ENCODE measurements at regions not wholly inside any gene's neighbourhood (a gene's known extent, or its start where the extent isn't known, plus 50 kb on each side); places are given as distances from the start of the nearest gene placed in this dataset.

DNA sequence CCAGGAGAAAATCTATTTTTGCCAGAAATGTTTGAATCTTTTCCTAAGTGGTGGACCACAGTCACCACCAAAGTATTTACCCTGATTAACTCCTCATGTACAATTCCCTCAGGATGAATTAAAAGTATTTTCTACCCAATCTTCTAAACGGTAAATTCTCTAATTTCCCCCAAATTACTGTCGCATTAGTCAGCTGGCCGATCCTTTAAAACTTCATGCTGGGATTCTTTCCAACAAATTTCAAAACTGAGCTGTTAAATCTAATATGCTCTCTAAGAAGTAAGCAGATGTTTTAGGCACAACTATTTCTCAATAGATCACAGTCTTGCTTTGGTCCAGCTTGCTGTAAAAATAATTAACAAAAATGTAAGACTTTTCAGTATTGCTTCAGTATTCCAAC lies 447.2 kb downstream of the FRK start:
- intact Hi-C loops (cut with micrococcal nuclease; ENCODE audit: unreplicated experiment) (no loop called here), in situ Hi-C loops (cut with HindIII; ENCODE audit: low pct_unique_long_range_greater_than_20kb, low sequenced_read_pairs) (no loop called here)
- Histone ChIP-seq H3K9me3 (ENCODE audit: control insufficient read depth, insufficient read depth, low read depth, low read length) (no peaks in the 10 kb centered on the region), H3K27me3 (ENCODE audit: control insufficient read depth, insufficient read depth, low read length) (no peaks in the 10 kb centered on the region), H3K4me1 (ENCODE audit: control insufficient read depth, insufficient read depth, low read length) (no peaks in the 10 kb centered on the region), H3K27ac (ENCODE audit: low read length) (no peak overlapping the region), H3K36me3 (ENCODE audit: control insufficient read depth, insufficient read depth, low read length) (no peaks in the 10 kb centered on the region), H3K4me3 (ENCODE audit: low read depth in 2 of 2, low read length in 2 of 2) (no peak overlapping the region)
- ATAC-seq (no peak), DNase-seq (ENCODE audit: low read depth, low spot score) (no peak)
- ChIA-PET CTCF (no interaction called here), POLR2A (no interaction called here)
- BruUV-seq (replicated peaks): no TSS peak
- TF ChIP-seq, protein P1, sequence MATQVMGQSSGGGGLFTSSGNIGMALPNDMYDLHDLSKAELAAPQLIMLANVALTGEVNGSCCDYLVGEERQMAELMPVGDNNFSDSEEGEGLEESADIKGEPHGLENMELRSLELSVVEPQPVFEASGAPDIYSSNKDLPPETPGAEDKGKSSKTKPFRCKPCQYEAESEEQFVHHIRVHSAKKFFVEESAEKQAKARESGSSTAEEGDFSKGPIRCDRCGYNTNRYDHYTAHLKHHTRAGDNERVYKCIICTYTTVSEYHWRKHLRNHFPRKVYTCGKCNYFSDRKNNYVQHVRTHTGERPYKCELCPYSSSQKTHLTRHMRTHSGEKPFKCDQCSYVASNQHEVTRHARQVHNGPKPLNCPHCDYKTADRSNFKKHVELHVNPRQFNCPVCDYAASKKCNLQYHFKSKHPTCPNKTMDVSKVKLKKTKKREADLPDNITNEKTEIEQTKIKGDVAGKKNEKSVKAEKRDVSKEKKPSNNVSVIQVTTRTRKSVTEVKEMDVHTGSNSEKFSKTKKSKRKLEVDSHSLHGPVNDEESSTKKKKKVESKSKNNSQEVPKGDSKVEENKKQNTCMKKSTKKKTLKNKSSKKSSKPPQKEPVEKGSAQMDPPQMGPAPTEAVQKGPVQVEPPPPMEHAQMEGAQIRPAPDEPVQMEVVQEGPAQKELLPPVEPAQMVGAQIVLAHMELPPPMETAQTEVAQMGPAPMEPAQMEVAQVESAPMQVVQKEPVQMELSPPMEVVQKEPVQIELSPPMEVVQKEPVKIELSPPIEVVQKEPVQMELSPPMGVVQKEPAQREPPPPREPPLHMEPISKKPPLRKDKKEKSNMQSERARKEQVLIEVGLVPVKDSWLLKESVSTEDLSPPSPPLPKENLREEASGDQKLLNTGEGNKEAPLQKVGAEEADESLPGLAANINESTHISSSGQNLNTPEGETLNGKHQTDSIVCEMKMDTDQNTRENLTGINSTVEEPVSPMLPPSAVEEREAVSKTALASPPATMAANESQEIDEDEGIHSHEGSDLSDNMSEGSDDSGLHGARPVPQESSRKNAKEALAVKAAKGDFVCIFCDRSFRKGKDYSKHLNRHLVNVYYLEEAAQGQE (IDR thresholded peaks at IDR 0.05; ENCODE audit: insufficient read depth in 1 of 2, low read depth in 2 of 2, low read length in 1 of 2): no peak
- TF ChIP-seq, protein P2, sequence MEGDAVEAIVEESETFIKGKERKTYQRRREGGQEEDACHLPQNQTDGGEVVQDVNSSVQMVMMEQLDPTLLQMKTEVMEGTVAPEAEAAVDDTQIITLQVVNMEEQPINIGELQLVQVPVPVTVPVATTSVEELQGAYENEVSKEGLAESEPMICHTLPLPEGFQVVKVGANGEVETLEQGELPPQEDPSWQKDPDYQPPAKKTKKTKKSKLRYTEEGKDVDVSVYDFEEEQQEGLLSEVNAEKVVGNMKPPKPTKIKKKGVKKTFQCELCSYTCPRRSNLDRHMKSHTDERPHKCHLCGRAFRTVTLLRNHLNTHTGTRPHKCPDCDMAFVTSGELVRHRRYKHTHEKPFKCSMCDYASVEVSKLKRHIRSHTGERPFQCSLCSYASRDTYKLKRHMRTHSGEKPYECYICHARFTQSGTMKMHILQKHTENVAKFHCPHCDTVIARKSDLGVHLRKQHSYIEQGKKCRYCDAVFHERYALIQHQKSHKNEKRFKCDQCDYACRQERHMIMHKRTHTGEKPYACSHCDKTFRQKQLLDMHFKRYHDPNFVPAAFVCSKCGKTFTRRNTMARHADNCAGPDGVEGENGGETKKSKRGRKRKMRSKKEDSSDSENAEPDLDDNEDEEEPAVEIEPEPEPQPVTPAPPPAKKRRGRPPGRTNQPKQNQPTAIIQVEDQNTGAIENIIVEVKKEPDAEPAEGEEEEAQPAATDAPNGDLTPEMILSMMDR (IDR thresholded peaks at IDR 0.05): no peak
- TF ChIP-seq SIN3A (IDR thresholded peaks at IDR 0.05; ENCODE audit: borderline replicate concordance, insufficient read depth, low read depth, low read length) (no peak), POLR2AphosphoS5 (IDR thresholded peaks at IDR 0.05; ENCODE audit: low read depth, low read length) (no peak), TCF7L2 (IDR thresholded peaks at IDR 0.05; ENCODE audit: low read depth, low read length) (no peak)

DNA sequence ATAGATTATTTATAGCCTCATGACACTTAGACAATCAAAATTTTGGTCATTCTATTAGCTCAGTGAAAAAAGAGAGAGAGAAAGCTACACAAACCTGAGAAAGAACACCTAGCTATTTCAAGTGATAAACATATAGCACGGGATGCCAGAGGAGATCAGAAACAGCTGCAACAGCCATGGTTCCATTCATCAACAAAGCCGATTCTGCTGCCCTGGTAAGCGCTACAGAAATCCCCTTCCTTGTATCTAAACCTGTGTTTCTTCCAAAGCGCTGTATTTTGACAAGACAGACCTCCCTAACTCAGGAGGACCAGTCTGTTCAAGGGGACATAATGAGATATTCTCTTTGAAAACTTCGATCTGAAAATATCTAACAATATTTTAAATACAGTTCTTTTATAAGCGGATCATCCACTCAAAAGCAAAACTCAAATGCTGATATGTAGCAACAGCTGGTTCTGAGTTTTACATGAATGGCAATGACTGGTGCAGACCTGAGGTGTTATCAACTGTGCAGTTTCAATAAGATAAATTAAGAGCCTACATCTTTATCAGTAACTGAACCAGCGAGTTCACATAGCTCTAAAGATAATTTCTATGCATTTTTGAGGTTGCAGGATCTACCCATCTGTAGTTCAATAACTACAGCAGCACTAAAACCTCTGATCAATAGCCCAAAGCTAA lies 447.8 kb downstream of the FRK start:
- no peaks in the 10 kb centered on the region for H3K4me1 ChIP-seq (ENCODE audit: control insufficient read depth, insufficient read depth, low read length)
- H3K4me3 ChIP-seq (ENCODE audit: low read depth in 2 of 2, low read length in 2 of 2): no peak overlapping the region
- no peaks in the 10 kb centered on the region for H3K36me3 ChIP-seq (ENCODE audit: control insufficient read depth, insufficient read depth, low read length)
- intact Hi-C loops (cut with micrococcal nuclease; ENCODE audit: unreplicated experiment): no loop called here
- H3K27me3 ChIP-seq (ENCODE audit: control insufficient read depth, insufficient read depth, low read length): no peaks in the 10 kb centered on the region
- in situ Hi-C loops (cut with HindIII; ENCODE audit: low pct_unique_long_range_greater_than_20kb, low sequenced_read_pairs): no loop called here
- BruUV-seq (replicated peaks): no TSS peak
- H3K27ac ChIP-seq (ENCODE audit: low read length): no peak overlapping the region
- H3K9me3 ChIP-seq (ENCODE audit: control insufficient read depth, insufficient read depth, low read depth, low read length): no peaks in the 10 kb centered on the region
- ChIA-PET POLR2A (no interaction called here), CTCF (no interaction called here)
- TF ChIP-seq, protein P2 (IDR thresholded peaks at IDR 0.05): no peak
- no peak for TF ChIP-seq SIN3A (IDR thresholded peaks at IDR 0.05; ENCODE audit: borderline replicate concordance, insufficient read depth, low read depth, low read length)
- TF ChIP-seq POLR2AphosphoS5 (IDR thresholded peaks at IDR 0.05; ENCODE audit: low read depth, low read length): no peak
- TF ChIP-seq, protein P1 (IDR thresholded peaks at IDR 0.05; ENCODE audit: insufficient read depth in 1 of 2, low read depth in 2 of 2, low read length in 1 of 2): no peak
- no peak for TF ChIP-seq TCF7L2 (IDR thresholded peaks at IDR 0.05; ENCODE audit: low read depth, low read length)
- ATAC-seq (no peak), DNase-seq (ENCODE audit: low read depth, low spot score) (no peak)
